NCI-H2227 (cell line): ENCODE measurements at regions not wholly inside any gene's neighbourhood (a gene's known extent, or its start where the extent isn't known, plus 50 kb on each side); places are given as distances from the start of the nearest gene placed in this dataset.

ENCODE experiments used
- DNase-seq: peaks from one replicate; lab custom pipeline; 2025; ENCODE audit not compliant: unreplicated experiment; lab: John Stamatoyannopoulos, UW

- no peak for DNase-seq
These were observed 181.1 kb upstream of the RBMS3 start for GRCh38 chr3:29099775-29100174.

- DNase-seq: no peak
These were observed 180.6 kb upstream of the RBMS3 start for GRCh38 chr3:29100292-29100691.

- no peak for DNase-seq
These were observed 152.9 kb upstream of the RBMS3 start for GRCh38 chr3:29128001-29128400.

- DNase-seq: no peak
These were observed 143.3 kb upstream of the RBMS3 start for GRCh38 chr3:29137601-29138000.

- no peak for DNase-seq
These were observed 142.7 kb upstream of the RBMS3 start for GRCh38 chr3:29138171-29138570.

GRCh38 chr3:29140666-29141065 is 140.2 kb upstream of the RBMS3 start:
- no peak for DNase-seq

- no peak for DNase-seq
These were observed 139.5 kb upstream of the RBMS3 start for GRCh38 chr3:29141197-29141917.

GRCh38 chr3:29141918-29142275 is 139.0 kb upstream of the RBMS3 start:
- DNase-seq: no peak

GRCh38 chr3:29143151-29143550 is 137.7 kb upstream of the RBMS3 start:
- no peak for DNase-seq

GRCh38 chr3:29144361-29144760 is 136.5 kb upstream of the RBMS3 start:
- DNase-seq: no peak

- peak; percentile 45 for DNase-seq
These were observed 136.1 kb upstream of the RBMS3 start for GRCh38 chr3:29144807-29145206.

GRCh38 chr3:29145360-29145759 is 135.5 kb upstream of the RBMS3 start:
- DNase-seq: no peak

- DNase-seq: no peak
These were observed 128.5 kb upstream of the RBMS3 start for GRCh38 chr3:29152379-29152778.

- DNase-seq: no peak
These were observed 127.1 kb upstream of the RBMS3 start for GRCh38 chr3:29153811-29154210.

GRCh38 chr3:29156086-29156715 is 124.7 kb upstream of the RBMS3 start:
- DNase-seq: no peak

- no peak for DNase-seq
These were observed 116.0 kb upstream of the RBMS3 start for GRCh38 chr3:29164825-29165224.

GRCh38 chr3:29167180-29167579 is 113.7 kb upstream of the RBMS3 start:
- no peak for DNase-seq

GRCh38 chr3:29168081-29168480 is 112.8 kb upstream of the RBMS3 start:
- no peak for DNase-seq

GRCh38 chr3:29168696-29169095 is 112.2 kb upstream of the RBMS3 start:
- no peak for DNase-seq

GRCh38 chr3:29169451-29169850 is 111.4 kb upstream of the RBMS3 start:
- DNase-seq: no peak

GRCh38 chr3:29171043-29171990 is 109.6 kb upstream of the RBMS3 start:
- no peak for DNase-seq

GRCh38 chr3:29176501-29176900 is 104.4 kb upstream of the RBMS3 start:
- DNase-seq: peak; percentile 82
